Uterus (tissue), 2 donors: ENCODE measurements at regions not wholly inside any gene's neighbourhood (a gene's known extent, or its start where the extent isn't known, plus 50 kb on each side); places are given as distances from the start of the nearest gene placed in this dataset.

Source experiments
- POLR2A ChIP-seq, 2 donors: fragments of 450-650 bp; IDR thresholded peaks; one replicate each; pipeline ENCODE4 v1.6.1; 2016; ENCODE audit warnings: antibody characterized with exemption in 2 of 2, mild to moderate bottlenecking in 1 of 2, moderate library complexity in 1 of 2
- TF ChIP-seq, protein P1 (sequence below), 4 experiments: fragments of 200-600 bp in 2 of 4; fragments of 450-650 bp in 2 of 4; sonication (generic) in 2 of 4; IDR thresholded peaks; one replicate each; pipeline ENCODE4 v1.5.1; 2016 to 2019; ENCODE audit warnings: antibody characterized with exemption in 4 of 4, mild to moderate bottlenecking in 2 of 4, moderate library complexity in 1 of 4

DNA sequence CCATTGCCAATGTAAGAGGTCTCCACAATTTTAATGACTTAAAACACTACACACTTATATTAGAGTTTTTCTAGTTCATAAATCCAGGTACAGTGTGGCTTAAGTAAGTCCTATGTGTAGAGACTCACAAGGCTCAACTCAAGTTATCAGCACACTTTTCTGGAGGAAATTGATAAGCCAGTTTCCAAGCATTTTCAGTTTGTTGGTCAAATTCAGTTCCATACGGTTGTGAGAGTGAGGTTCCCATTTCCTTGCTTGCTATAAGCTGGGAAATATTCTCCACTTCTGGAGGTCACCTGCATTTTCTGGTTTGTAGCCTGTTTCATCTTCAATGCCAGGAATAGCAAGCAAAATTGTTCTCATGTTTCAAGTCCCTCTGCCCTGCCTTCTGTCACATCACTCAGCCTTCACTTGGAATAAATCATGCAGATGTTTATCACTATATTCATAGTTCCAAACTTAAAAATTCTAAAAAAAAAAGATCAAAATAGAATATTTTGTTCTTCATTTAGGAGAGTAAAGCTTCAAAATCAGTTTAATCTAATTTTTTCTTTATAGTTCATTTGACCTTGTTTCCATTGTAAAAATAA lies 1137.5 kb upstream of the INTU start:
- TF ChIP-seq, protein P1, sequence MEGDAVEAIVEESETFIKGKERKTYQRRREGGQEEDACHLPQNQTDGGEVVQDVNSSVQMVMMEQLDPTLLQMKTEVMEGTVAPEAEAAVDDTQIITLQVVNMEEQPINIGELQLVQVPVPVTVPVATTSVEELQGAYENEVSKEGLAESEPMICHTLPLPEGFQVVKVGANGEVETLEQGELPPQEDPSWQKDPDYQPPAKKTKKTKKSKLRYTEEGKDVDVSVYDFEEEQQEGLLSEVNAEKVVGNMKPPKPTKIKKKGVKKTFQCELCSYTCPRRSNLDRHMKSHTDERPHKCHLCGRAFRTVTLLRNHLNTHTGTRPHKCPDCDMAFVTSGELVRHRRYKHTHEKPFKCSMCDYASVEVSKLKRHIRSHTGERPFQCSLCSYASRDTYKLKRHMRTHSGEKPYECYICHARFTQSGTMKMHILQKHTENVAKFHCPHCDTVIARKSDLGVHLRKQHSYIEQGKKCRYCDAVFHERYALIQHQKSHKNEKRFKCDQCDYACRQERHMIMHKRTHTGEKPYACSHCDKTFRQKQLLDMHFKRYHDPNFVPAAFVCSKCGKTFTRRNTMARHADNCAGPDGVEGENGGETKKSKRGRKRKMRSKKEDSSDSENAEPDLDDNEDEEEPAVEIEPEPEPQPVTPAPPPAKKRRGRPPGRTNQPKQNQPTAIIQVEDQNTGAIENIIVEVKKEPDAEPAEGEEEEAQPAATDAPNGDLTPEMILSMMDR (IDR thresholded peaks at IDR 0.05) = no peak
- TF ChIP-seq POLR2A (IDR thresholded peaks at IDR 0.05) = no peak
